Amniotic epithelial cell (primary cell): ENCODE measurements at regions not wholly inside any gene's neighbourhood (a gene's known extent, or its start where the extent isn't known, plus 50 kb on each side); places are given as distances from the start of the nearest gene placed in this dataset.
"Not testable (repeated sequence)": the region's sequence is repeated elsewhere in the genome, so short reads cannot be mapped to it uniquely, and the experiment has no call there.

Source experiments
- DNase-seq: peaks from one replicate; pipeline ENCODE4 v3.0.0-alpha.2; 2010; ENCODE audit warnings: low read depth

DNA sequence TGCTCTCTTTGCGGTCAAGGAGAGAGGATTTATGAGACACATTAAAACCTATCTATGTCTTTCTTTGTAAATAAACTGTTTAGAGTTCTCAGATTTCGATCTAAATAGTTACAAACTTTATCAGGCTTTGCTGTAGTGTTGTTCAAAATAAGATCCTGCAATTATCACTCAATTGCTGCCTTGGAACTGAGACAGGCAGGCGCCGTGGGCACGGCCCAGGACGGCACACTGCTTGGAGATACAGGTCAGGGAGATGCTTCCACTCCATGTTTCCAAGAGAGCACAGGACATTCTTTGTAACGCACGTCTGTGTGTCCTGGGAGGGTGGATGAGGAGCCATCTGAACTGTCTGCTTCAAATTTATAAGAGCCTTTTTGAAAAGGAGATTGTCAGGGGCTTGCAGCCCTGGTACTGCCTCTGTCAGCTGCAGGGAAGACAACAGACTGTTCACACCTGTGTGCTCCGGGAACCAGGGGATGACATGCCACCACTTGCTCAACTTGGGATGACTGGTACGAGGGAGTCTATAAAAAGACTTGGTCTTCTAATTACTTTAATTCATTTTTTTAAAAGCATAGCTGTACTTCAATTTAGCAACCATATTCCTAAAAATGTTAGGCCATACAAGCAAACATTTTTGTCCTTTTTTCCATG is 472.9 kb upstream of the RUNX1 start:
- no peak for DNase-seq

DNA sequence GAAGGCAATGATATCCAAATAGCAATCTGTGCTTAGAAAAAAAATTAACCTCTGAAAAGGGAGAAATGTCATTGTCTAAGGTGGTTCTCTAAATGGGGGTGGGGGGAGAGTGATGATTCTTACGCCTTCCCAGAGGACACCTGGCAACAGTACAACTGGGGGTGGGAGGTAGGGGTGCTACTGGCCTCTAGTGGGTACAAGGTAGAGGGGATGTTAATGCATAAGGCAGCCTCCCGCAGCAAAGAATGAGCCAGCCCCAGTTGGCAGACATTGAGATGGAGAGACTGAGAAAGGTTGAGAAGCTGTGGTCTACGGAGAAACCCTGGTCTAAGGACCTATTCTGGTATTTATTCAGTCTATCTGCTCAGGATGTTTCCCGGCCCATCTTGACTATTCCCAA is 472.2 kb upstream of the RUNX1 start:
- DNase-seq, result no peak

DNA sequence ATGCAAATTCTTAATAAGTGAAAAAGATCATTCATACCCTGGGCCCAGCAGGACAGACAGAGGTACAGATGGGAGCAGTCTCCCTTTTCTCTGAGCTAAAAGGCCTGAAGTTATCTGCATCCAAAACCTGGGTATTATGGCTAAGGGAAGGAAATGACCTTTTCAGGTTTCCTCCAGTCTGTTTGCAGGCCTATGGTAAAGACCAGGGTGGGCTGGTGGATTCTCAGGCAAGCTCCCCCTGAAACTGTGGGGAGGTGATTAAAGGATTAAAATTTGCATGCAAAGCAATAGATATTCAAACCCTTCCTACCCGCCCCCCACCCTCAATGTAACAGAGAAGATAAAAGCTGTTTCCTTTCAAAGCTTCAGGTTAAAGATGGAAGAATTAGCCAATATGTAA is 471.8 kb upstream of the RUNX1 start:
- no peak for DNase-seq

DNA sequence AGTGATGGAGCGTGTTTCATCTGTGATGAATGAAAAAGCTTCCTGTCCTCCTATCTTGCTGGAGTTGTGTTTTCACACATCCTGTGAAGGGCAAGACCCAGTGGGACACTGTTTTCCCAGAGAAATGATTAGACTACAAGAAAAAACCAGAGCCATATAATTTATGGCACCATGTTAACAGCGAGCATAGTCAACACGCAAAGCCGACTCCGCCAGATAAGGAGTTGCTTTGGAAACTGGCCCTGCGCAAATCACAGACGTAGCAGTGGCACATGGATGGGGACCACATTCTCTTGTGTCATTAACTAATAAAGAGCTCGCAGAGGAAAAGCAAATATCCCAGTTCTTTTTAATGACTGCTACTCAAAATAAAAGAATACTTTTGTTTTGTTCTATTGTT is 471.2 kb upstream of the RUNX1 start:
- no peak for DNase-seq

DNA sequence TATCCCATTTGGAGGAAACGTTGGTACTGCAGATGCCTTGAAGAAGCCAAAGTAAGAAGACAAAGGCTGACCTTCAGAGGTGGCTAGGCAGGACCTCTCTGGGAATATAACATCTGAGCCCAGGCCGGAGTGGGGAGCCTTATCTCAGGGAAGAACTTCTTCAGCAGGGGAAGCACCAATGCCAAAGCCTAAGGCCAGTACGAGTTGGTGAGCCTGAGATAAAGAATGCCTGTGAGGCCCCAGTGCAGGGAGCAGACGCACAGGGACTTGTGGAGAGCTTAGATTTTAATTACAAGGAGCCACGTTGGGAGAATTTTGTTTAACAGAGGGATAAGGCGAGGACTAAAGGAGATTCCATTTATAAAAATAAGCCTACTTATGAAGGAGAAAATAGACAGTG is 468.8 kb upstream of the RUNX1 start:
- DNase-seq, result no peak

DNA sequence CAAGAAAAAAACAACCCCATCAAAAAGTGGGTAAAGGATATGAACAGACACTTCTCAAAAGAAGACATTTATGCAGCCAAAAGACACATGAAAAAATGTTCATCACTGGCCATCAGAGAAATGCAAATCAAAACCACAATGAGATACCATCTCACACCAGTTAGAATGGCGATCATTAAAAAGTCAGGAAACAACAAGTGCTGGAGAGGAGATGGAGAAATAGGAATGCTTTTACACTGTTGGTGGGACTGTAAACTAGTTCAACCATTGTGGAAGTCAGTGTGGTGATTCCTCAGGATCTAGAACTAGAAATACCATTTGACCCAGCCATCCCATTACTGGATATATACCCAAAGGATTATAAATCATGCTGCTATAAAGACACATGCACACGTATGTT is 467.2 kb upstream of the RUNX1 start:
- DNase-seq, result not testable (repeated sequence)

DNA sequence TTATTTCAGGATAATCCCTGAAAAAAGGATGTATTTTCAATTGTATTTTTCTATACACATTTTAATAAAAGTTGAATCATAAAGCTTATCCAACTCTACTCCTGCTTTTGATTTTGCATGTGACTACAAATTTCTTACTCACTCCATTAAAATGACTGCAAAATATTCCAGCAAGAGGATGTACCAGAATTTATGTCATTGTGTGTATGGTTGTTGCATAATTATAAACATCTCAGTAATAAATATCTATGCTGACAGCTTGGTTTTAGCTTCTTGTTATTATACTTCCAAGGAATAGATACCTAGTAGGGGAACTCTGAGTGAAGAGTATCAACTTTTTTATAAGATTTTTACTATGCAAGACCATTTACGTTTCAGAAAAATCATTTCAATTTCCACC is 463.2 kb upstream of the RUNX1 start:
- DNase-seq, result peak; percentile 73

DNA sequence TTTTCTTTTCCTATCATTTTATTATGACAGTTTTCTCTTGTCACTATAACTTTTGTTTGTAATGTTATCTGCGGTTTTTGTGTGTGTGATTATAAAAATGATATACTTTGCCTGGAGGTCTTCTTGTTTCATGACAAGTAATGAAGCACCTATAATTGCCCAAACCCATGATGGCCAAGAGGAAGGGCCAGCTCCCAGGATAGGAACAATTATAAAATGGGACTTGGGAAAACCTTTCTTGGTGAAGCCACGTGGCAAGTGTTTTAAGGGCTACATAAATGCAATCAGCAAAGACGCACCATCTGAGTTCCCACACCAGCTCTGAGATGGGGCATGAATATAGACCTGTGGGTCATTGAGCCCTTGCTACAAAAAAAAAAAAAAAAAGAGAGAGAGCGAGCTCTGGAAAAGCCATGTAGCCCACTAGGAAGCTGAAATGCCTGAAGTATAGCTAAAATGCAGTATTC is 462.6 kb upstream of the RUNX1 start:
- peak; percentile 56 for DNase-seq

DNA sequence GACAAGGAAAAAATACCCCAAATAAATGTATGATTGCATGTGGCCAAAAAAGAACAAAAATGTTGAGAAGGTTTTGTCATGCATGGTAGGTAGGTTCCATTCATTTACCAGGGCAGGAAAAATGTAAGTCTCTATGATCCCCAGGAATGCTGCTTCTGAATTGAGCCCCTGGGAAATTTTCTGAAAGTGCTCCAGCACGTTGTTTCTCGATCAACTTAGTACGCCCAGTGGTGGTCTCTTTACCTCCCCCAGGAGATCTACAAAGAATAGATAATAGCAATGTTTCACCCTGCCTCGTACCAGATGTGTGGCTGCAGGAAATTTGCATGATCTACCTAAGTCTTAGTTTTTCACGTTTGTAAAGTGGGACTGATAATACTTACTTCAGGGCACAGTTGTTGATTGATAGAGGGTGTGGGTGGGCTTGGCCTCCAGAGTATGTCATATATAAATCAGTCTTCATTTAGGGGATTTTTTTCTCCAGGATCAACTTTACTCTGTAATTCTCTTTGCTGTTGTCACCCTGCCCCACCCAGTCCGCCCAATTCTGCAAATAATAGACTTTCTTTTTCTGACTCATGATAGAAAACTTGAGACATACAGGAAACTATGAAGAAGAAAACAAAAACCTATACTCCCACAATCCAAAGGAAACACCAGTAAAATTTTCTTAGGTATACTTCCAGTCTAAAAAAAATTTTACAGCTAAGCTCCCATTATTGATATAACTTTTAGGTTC is 462.0 kb upstream of the RUNX1 start:
- DNase-seq, result no peak

DNA sequence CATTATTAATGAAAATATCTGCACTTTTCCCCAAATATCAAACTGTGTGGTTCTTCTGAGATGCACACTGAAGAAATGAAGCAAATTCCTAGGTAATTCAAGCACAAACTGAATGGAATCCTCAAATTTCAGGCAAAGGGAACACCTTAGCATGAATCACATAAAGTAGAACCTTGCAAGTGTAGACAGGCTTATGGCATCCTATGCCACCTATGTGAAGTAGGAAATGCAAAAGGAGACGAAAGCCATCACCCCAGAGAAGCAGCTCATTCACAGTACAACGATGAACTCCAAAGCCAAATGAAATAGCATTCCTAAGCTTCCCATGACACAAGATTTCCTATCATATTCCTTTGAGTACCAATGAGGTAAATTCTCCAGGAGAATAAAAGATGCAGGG is 461.2 kb upstream of the RUNX1 start:
- no peak for DNase-seq

DNA sequence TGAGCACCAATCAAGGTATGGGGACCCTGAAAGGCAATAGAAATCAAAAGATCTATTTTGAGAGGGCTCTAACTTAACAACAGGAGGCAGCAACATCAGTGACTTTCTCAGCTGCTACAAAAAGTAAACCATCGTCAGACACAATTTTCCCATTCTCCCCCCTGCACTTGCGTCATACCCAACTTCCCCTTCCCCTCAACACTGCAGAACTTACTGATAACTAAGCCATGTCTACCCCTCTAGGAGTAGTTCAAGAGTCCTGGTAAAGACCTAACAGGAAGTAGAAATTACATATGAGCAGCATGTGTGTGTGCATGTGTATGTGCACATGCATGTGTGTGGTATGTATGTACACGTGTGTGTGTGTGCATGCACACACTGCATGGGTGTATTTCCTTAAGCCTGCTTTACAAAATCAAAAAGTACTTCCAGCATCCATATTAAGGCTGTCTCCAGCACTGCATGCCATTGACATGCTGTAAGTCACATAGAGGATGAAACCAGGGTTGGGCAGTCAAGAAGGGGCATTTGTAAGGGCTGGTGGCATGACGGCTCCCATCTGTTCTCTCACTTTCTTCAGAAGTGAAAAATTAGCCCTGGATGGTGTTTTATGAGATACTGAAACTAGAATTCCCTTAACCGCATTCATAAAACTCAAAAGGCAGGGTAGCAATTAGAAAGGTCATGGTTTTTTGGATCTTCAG is 460.1 kb upstream of the RUNX1 start:
- DNase-seq, result no peak

DNA sequence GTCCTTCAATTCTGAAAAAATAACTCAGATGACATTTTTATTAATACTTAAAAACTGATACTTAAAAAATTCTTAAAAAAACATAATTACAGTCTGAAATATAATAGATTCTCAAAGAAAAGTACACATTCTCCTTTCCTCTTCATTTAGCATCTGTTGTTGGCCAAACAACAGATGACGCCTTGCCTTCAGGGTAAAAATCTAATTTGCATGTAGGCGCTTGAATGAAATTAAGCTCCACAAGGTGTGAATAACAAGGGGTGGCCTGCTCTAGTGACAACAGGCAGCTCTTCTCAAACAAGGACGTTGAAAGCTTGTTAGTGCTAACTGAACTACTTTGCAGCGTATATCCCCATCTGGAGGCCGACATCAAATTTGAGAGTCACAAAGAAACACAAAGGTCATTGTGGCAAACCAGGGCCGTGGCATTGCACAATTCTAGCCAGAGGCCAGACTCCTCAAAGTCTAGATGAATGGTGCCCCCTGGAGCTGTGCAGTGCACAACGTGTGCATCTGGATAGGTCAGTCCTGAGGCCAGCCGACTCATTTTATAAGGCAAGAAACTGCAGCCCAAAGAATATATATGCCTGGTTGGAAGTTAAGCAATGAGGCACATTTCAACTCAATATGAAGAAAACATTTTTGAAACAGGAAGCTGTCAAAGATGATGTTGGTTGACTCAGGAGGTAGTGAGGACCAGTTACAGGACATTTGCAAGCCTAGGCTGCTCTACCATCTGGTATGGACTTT is 459.2 kb upstream of the RUNX1 start:
- DNase-seq, result peak; percentile 89

DNA sequence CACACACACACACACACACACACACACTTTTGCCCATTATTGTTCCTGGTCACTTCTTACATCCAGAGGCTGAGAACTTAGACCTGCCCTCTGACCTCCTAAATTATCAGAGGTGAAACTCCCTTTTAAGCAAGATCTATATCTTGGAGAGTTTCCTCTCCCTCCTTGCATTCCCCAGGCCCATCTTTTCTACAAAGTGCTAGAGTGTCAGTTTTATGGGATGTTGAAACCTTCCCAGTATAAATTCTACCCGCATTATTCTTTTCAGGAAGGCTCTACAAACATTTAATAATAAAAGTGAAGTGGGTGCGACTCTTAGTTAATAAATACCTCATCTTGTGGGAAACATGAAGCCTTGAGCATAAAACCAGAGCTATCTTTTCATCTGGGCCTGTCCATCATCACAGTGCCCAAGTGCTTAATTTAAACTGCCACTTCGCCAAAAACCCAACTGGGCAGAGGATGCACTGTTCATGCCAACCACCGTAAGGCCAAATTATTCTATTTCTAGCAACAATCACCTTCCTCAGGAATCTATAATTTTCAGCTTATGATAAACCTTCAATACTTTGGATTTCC is 458.2 kb upstream of the RUNX1 start:
- no peak for DNase-seq

DNA sequence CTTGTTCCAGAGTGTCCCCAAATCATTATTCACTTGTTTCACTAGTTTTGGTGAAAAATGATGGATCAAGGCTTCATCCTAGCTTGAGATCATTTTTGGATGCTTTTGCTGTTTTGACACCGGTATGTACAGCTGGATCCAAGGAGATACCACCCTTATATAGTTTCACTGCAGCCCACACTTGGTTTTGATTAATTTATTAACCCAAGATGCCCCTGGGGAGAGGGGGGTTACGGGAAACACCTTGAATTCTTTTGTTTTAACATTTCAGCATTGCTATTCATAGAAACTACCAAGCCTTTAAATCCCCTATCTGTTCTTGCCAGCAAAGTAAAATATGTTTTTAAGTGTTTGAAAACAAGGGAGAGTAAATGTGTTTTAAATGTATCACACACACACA is 457.7 kb upstream of the RUNX1 start:
- no peak for DNase-seq

DNA sequence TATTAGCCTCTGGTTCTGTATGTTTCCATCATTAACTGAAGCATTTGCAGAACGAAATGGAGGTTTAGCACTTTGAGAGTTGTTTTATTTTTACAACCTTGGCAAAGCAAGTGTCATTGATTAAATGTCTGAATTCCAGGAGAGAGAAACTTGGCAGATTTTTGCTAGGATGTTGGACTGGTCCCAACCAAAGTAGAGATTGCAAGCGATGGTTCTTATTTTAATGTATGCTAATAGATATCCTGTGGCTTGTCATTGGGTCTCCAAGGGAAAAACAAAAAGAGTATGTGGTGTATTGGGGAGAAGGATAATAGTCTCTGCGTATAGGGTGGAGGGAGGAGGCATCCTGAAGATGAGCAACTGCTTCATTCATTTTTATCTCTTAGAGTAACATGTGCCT is 457.2 kb upstream of the RUNX1 start:
- no peak for DNase-seq

DNA sequence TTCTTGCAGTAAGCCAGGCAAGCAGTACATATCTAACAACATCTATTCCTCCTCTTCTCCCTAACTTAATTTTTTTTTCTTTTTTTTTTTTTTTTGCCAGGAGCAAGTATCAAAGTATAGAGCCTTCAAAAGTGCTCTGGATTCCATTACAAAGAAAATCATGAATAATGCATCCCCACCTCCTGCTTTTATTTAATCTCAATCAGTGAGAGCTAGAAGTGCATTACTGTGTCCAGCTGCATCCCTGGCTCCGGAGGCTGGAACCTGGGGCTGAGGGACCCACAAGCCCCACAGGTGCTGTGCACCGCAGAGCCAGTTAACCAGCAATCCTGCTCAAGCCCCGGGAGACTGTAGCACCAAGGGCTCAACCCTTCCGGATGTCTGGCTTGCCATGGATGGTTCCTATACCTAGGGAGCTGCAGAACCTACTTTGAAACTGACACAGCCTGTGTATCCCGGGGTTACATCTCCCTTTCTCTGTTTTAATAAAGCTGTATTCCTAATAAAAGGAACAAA is 455.9 kb upstream of the RUNX1 start:
- no peak for DNase-seq

DNA sequence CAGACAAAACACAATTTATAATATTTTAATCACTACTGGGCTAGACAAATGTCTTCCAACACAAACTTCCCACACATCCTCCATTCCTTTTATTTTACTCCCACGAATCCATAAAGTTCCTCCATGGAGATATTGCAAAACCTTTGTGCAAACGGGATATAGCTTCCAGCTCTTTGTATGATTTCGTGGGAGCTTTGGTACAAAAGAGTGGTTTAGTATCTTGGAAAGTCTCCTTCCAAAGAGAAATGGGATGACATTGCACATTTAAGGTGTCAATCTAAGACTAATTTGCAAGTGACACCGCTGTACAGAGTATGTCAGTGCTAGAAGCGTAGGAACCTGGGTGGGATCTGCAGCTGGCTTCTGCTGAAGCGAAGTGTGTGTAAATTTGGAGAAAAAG is 455.2 kb upstream of the RUNX1 start:
- peak; percentile 34 for DNase-seq

DNA sequence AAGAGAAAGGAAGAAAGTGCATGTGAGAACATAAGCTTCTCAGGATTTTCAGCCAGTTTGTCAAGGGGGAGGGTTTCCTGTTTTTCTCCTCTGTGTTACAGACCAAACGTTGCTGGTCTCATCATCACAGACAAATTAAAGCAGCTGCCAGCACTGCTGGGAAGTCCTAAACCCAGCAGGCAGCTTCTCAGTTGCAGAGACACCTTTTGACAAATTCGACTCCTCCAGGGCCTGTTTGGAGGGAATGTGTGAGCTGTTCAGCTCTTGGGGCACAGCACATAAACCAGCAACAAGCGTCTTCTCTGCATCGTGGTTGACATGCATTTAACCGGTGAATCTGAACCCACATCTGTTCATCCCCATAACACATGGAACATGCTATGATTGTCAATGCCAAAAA is 454.6 kb upstream of the RUNX1 start:
- peak; percentile 21 for DNase-seq

DNA sequence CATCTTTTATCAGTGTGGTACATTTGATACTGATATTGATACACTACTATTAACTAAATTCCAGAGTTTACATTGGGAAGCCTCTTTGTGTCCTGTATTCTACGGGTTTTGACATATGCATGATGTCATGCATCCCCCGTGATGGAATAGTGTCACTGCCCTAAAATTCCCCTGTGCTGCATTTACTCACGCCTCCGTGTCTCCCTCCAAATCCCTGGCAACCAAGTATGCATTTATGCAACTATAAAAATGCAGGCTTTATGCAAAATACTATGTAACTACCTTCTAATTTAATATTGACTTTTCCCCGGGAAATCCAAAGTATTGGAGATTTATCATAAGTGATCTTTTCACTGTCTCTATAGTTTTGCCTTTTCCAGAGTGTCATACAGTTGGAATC is 453.7 kb upstream of the RUNX1 start:
- no peak for DNase-seq

DNA sequence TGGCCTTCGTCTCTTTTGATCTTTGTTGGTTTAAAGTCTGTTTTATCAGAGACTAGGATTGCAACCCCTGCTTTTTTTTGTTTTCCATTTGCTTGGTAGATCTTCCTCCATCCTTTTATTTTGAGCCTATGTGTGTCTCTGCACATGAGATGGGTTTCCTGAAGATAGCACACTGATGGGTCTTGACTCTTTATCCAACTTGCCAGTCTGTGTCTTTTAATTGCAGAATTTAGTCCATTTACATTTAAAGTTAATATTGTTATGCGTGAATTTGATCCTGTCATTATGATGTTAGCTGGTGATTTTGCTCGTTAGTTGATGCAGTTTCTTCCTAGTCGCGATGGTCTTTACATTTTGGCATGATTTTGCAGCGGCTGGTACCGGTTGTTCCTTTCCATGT is 448.4 kb upstream of the RUNX1 start:
- DNase-seq, result not testable (repeated sequence)

DNA sequence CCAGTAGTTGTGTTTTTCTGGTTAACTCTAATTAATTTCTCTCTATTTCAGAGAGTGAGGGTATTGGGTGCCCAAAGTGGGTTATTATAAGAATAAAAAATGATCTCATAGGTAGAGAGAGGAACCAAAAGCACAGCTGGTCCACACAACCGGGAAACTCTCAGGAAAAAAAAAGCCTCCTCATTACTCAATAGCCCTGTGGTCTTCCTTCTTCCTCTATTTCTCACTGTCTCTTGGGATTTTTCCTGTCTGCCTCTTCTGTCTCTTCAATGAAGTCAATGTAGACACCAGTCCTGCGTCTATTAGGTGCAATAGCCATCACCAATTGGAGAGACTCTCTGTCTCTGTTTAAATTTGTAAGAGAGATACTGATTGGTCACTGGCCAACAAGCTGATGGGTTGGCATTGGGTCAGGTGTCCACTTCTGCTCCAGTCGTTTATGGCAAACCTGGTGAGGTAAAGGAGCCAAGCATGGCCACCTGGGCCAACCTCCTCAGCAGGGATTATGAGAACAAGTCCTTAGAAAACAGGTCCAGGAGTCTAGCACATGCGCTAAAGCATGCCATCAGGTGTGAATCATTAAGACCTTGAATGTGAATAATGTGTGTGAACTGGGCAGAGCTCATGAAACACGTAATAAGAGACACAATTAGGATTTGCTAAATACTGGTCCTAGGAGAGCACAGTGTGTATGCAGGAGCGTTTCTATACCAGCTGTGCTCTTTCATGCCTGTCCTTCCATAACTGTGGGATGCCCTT is 443.0 kb upstream of the RUNX1 start:
- no peak for DNase-seq
